ENCODE measurements at regions not wholly inside any gene's neighbourhood (a gene's known extent, or its start where the extent isn't known, plus 50 kb on each side); places are given as distances from the start of the nearest gene placed in this dataset.

DNA sequence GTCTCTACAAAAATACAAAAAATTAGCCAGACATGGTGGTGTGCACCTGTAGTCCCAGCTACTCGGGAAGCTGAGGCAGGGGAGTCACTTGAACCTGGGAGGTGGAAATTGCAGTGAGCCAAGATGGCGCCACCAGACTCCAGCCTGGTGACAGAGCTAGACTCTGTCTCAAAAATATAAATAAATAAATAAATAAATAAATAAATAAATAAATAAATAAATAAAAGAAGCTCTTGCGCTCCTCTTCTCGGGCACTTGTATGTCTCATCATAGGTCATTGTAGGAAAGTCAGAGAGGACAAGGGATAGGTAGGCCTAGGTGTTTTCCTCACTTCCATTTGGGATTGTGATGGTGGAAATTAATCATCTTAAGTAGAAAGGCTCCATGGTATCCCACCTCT lies 252.8 kb downstream of the PIK3R1 start:
- in situ Hi-C loops (cut with HindIII; ENCODE audit: low sequenced_read_pairs), result loop anchor here (25.0 kb wide), 1 partner anchor 181 kb away; no protein-coding TSS in a partner anchor

DNA sequence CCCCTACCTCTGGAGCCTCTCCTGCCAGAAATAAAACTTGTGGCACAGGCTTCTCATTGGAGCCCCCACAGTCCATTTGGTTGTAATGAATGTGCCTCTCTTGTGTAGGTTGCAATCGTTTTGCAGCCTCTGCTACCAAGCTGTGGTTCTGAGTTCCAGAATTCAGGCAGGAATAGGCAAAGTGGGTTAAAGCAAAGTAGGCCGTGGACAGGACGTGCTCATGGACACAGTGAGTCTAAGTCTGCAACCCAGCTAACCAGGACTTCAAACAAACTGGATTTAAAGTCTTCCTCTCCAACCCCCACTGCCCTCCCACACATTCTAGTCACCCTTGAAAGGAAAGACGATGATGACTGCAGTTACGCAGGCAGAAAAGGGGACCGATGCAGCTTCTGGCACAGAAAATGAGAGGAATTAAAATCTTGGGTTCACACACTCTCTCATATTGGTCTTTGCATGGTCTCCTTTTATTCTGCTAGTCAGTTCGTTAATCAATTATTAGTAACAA lies 260.0 kb downstream of the PIK3R1 start:
- in situ Hi-C loops (cut with HindIII; ENCODE audit: low sequenced_read_pairs), result no loop called here

DNA sequence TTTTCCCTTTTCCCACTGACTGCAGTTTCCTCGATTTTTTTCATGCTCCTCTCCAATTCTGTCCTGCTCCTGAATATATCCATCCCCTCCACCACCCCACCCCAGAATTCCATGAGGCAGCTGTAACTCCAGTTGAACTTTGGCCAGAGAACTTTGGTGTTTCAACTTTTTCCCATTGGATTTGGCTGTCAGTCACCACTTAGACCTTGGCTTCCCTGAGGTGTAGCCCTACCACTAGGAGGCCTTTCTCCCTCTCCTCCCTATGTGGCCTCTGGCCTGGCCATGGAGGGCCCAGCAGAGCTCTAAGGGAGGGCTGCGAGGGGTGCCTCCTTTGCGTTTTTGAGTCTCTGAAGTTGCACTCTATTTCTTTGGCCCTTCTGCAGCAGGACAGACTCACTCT lies 261.3 kb downstream of the PIK3R1 start:
- in situ Hi-C loops (cut with HindIII; ENCODE audit: low sequenced_read_pairs), result no loop called here

DNA sequence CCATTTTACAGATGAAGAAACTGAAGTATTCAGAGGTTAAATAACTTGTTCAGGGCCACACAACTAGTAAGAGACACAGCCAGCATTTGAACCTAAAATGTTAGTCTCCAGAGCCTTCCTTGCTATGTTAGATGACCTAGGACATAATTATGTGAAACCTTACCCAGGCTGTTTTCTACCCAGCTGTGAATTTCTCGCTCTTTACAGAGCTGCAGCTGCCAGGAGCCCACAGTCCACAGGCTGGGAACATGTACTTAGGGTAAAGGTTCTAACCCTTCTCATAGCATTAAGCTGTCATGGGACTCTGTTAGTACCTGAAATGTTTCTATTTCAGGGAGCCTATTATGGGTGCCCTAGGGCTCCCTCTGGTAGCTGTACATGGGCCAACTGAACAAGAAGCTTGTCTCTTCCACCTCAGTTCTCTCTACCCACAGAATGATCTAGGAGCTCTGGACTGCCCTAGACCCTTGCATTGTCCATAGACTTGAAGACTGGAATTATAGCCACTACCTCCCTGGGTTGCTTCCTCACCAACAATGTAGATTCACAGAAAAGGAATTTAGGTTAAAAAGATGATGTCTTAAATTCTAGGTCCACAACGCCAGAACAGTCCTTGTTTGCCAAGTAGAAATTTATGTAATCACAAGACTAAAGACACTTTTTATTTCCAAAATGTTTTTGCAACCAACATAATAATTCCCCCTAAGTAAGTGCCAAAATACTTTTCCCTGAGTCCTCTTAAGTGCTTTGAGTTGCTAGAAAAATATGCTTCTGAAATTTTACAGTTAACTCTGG lies 262.9 kb downstream of the PIK3R1 start:
- in situ Hi-C loops (cut with HindIII; ENCODE audit: low sequenced_read_pairs), result no loop called here

DNA sequence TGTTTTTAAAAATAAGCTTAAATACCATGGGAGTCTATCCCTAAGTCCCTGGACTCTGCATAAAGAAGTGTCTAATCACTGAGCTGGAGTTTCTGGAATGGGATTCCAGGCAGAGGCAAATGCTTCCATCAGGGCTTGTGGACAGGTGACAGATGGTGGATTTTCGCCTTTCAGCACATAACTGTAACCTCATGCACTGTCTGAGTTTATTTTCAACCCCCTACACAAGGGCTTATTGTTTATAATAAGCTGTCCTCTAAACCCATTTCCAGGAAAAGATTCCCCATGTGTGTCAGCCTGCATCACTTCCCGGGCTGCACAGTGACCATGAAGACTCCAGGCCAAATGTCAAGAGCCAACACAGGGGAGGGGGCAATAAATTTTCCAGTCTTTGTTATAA lies 264.0 kb downstream of the PIK3R1 start:
- in situ Hi-C loops (cut with HindIII; ENCODE audit: low sequenced_read_pairs), result no loop called here

DNA sequence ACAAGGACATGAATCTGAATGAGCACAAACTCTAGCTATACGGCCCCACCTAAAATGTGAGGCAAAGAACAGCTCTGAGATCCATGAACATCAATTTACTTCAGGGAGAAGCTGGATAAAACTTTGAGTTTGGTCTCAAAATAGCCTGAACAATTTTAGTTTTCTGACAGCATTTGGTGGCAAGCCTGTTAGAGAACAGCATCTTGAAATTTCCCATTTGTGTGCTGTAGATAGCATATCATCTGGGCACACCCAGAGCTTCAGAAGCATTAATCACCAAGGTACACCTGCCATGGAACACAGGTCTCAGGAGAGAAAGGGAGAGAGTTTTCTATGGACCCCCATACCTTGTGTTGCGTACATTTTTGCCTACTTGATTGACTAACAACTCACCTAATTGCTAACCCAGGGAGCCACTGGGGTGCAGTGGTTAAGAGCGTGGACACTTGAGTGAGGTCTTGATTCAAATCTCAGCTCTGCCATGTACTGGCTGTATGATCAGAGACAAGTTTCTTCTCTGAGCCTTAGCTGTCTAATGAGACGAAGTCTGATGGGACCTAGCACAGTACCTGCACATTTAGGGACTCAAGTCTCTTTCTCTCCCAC lies 264.9 kb downstream of the PIK3R1 start:
- in situ Hi-C loops (cut with HindIII; ENCODE audit: low sequenced_read_pairs), result no loop called here

DNA sequence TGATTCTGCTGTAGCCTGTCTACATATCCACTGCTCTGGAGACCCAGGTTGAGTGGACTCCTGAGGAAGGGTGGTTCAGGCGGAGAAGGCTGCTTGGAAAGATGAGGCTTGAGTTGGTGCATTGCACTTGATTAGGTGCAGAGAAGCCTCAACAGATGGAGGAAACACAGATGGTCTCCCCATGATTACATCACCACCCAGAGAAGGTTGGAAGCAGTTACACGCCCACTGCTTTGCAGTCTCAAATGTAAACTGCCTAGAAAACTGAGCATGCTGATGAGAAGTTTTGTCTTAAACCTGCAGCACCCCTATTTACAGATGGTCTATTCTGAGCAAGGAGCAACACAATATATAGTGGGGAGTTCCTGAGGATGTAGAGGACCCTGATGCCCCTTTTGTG lies 266.6 kb downstream of the PIK3R1 start:
- in situ Hi-C loops (cut with HindIII; ENCODE audit: low sequenced_read_pairs), result no loop called here

DNA sequence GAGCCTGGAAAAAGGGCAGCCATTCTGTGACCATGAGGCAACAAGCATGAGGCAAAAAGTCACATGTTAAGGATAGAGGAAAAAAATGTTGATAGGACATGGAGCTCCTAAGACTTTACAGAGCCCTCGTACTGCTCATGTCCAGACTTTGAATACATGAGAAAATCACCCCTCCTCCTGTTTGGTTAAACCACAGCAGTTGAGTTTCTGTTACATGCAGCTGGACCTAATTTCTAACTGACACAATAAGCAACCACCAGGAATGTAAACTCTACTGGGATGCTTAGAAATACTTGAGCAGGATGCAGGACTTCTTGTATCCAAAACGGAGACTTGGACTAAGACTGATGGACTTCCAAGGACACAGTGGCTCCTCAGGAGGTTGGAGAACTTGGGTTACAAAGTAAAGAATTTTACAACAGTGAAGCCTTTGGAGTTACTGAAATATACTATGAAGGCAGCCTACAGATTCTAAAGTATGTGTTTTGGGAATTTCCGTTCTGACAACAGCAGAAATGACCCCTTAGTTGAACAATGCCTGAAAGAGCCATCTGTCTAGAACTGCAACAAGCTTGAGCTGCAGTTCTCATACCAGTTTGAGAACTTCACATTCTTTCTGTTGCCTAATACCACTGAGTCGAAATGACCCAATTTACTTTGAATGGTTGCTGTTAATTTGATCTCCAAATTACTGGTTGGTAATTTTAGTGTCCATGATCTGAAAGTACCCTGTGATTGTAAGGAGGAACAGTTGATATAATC lies 268.9 kb downstream of the PIK3R1 start:
- in situ Hi-C loops (cut with HindIII; ENCODE audit: low sequenced_read_pairs), result no loop called here

DNA sequence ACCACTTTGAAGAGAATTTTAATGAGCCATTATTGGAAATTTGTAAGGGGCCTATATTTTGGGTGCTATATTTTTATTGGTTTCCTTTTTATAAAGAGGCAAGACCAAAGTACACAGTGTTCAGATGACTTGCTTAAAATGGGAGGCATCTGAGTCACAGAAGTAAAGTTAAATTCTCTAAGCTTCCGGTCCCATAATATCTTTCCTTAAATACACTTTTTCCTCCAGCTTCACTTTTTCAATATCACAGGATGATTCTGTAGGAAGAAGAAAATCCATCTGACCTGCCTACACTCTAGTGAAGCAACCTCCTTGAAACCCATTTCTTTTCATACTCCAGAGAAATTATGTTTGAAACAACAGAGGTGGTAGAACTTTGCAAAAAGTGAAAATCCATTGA lies 274.0 kb downstream of the PIK3R1 start:
- in situ Hi-C loops (cut with HindIII; ENCODE audit: low sequenced_read_pairs), result no loop called here

DNA sequence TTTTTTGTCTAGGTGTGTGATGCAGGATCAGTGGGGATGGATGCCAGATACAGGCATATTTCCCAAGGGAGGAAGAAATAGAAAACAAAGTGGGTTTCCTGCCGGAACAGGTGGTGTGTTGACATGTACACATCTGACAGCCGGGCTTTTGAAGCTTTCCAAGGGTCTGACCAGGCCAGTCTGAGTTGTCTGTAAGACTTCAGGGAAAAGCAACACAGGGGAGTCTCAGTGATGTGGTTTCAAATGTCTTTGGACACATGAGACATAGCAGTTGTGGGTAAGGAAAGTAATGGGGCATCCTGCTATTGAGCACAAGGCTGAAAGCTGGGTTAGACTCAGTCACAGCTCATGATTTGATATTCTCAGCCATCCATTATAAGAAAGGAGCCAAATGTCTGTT lies 274.9 kb downstream of the PIK3R1 start:
- in situ Hi-C loops (cut with HindIII; ENCODE audit: low sequenced_read_pairs), result no loop called here

DNA sequence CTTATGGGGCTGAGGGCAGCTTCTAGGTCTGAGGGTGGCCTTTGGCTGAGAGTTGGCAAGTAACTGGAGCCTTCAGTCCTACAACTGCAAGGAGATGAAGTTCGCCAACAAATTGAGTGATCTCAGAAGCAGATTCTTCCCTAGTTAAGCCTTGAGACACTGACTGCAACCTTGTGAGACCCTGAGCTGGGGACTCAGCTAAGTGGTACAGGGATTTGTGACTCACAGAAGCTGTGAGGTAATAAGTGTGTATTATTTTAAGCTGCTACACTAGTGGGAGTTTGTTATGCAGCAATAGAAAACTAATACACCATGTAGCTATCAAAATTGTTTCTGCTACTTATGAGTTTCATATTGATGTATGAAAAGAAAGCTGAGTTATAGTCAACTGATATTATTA lies 279.2 kb downstream of the PIK3R1 start:
- in situ Hi-C loops (cut with HindIII; ENCODE audit: low sequenced_read_pairs), result no loop called here

DNA sequence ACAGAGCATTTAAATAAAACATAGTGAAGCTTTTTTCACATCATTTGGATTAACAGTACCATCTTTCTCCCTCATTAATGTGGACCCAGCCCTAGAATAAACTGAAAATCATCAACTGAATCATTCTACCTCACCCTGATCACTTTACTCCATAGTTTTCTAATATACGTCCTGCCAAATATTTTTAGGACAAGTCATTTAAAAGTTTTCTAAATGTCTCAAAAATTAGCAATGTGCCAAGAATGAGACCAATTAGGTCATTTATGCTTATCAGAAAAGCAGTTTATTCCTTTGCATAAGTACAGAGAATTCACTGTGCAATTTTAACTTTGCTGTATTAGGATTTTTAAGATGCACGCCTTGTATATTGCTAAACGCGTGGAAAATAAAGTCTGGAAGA lies 284.4 kb downstream of the PIK3R1 start:
- in situ Hi-C loops (cut with HindIII; ENCODE audit: low sequenced_read_pairs), result no loop called here

DNA sequence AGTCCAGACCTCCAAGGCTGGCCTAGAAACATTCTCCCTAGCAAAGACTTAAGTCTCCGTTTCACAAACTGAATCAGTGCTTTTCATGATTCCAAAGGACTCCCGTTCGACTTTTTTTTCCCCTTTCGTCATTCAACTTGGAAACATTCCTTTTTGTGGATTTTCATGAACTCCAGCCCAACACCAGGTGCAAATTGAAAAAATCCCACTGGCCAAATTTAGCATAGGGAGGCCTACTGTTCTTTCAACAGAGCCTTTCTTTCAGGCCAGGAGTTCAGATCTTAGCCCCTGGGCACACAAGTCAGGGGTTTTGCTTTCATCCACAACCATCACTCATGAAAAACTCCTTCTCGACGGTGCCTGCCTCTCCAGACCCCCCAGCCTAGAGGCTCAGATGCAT lies 285.3 kb downstream of the PIK3R1 start:
- in situ Hi-C loops (cut with HindIII; ENCODE audit: low sequenced_read_pairs), result no loop called here

DNA sequence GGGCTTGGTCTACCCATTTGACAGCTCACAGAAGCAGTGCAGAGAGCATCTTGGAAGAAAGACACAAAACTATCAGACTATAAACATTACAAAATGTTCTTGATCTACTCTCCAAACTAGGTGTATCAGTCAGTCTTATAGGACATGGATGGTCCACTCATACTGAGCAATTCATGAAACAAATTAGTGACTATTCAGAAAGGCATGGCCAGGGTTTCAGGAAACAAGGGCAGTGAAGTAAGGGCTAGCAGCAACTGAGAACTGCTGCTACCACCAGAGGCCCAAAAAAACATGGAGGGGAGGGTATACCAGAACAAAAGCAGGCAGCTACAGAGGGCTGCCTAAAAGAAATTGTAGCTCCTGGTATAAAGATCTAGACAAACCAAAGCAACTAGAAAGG lies 287.0 kb downstream of the PIK3R1 start:
- in situ Hi-C loops (cut with HindIII; ENCODE audit: low sequenced_read_pairs), result no loop called here

DNA sequence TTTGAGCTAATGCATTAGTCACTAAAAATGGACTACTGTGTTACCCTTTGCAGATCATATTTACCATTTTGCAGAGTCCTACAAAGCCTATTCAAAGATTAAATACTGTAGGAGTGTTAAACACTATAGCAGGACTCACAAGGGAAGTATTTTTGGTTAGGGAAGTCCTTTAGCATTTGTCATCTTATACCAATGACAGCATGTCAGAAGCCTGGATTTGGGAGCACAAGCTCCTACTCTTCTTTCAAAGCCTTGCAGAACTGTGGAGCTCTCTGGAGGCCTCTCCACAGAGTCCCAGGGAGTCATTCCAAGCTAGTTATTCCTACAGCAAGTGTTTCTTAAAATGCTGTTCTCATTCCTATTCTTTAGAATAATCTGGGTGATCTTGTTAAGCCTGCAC lies 288.8 kb downstream of the PIK3R1 start:
- in situ Hi-C loops (cut with HindIII; ENCODE audit: low sequenced_read_pairs), result no loop called here

DNA sequence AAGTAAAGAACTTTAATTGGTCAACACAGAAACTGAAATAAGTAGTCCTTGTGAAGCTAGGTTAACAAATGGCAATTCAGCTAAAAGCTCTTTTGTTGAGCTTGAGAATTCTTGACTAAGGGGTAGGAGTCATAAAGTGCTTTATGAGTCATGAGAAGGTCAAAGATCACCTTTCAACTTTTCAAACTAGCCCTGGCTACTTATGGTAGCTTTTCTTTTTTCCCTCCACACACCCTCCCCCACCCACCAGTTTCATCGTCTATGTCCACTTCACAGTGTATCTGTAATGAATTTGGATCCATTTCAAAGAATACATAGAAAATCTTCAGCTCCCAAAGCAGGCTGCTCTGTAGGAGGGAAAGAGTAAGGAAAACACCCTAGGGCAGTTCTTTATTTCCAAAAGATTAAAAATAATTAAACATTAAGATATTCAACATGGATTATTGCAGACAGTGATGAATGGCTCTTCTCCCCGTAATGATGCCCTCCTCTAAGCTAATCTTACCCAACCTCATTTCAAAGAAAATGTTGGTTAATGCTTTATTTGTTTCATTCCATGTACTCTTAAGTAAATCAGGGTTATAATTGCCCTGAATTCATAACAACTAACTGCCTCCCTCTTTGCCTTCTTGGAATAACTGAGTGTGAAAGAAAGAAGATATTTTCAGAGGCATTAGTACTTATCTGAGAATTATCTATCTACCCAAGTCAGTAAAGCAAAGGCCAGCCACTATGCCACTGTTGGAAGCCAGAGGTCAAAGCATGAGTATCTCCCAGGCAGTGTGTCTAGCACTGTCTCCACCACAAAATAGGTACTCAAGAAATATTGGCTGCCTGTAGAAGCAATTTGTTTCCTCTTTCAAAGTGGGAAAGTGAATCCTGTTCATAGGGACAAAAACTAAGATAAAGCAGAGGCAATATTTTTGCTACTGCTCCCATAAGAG lies 290.6 kb downstream of the PIK3R1 start:
- in situ Hi-C loops (cut with HindIII; ENCODE audit: low sequenced_read_pairs), result no loop called here

DNA sequence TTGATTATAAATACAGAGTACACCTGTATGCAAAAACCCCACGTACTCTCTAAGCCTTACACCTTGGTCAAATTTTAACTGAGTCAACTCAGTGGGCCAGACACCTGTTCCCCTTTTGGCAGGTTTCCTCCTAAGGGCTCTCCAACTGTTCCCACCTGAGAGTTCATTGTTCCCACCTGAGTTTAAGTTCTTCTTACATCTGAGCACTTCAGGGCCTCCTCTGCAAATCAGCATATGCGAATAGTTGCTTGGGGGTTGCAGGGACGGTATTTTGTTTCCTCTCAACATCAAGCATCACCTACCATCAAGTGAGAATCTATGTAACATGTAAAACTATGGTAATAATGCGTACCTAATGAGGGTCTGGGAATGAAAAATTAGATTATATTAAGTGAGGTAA lies 300.0 kb downstream of the PIK3R1 start:
- in situ Hi-C loops (cut with HindIII; ENCODE audit: low sequenced_read_pairs), result no loop called here

DNA sequence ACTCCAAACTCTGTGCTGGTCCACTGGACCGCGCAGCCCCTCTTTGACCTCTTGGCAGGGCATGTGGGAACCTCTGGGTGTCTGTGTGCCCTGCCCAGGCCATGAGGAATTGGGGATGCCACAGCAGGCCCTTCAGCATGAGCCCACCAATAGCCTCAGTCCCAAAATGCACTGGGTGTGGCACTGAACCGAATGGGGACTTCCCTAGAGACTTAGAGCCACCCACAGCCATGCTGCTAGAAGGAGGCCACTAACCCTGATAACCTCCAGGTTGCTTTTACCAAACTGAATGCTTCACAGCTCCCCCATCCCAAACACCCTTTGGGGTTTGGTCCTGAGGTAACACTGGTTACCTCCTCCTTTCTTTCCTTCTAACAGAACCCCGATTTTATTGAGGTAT lies 302.7 kb downstream of the PIK3R1 start:
- in situ Hi-C loops (cut with HindIII; ENCODE audit: low sequenced_read_pairs), result no loop called here

DNA sequence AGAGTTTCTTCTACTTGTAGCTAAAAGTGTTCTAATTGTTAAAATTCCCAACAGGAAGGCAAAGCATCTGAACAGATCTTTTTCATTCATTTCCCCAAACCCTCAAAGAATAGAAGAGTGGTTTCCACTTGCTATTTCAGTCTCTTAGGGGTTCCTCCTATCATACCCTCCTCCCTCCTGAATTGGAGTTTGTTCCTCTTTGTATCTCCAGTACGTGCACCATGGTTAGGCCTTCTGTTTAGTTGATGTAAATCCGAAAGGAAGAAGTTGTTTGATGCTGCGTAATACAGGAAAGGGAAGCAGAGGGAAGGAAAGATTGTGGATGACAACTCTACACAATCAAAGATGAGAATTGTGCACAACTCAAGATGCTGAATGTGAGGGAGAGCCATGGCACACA lies 303.6 kb downstream of the PIK3R1 start:
- in situ Hi-C loops (cut with HindIII; ENCODE audit: low sequenced_read_pairs), result no loop called here

DNA sequence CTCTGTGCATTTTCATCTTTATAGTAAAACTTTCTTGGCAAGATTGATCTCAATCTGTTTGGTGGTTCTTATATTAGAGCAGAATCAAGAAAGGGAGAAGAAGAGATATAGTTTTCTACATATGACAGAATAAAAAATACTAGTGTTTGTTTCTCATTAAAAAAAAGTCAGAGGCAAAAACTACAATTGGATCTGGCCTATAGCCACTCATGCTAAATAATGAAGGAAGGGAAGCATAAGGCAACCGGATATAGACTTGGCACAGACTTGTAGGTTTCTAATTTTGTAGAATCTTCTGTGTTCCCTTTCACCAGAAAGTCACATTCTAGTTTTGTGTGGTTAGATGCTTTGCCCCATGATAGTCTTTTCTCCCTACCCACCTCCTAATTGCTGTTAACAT lies 306.2 kb downstream of the PIK3R1 start:
- in situ Hi-C loops (cut with HindIII; ENCODE audit: low sequenced_read_pairs), result no loop called here

DNA sequence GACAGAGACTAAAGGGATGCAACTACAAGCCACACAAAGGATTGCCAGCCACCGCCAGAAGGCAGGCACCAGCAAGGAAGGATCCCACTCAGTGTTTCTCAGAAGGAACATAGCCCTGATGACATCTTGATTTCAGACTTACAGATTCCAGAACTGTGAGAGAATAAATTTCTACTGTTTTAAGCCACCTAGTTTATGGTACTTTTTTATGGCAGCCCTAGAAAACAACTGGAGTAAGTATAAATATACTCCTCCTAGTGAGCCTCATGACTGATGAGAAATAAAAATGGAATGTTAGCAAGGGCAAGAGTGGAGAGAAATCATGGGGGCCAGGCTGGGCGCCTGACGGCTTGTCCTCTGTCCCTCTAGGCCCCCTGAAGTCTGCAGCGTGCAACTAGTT lies 307.3 kb downstream of the PIK3R1 start:
- in situ Hi-C loops (cut with HindIII; ENCODE audit: low sequenced_read_pairs), result no loop called here
